H7 (cell line): ENCODE measurements at regions not wholly inside any gene's neighbourhood (a gene's known extent, or its start where the extent isn't known, plus 50 kb on each side); places are given as distances from the start of the nearest gene placed in this dataset.
A peak's percentile ranks its signal among the peaks of the same experiment; 100 is the strongest.
"Not testable (repeated sequence)": the region's sequence is repeated elsewhere in the genome, so short reads cannot be mapped to it uniquely, and the experiment has no call there.

Experiments
- DNase-seq: peaks from one replicate; pipeline ENCODE4 v3.0.0; 2012
- H3K27me3 ChIP-seq: 2 replicates; pipeline ENCODE4 v1.6.0; 2011; ENCODE audit warnings: mild to moderate bottlenecking, low read length; ENCODE audit not compliant: control insufficient read depth, insufficient read depth
- H3K36me3 ChIP-seq: replicated peaks from 2 replicates; pipeline ENCODE4 v1.5.1; 2011; ENCODE audit warnings: low read length; ENCODE audit not compliant: control insufficient read depth, insufficient read depth
- H3K4me3 ChIP-seq: 2 replicates; pipeline ENCODE4 v1.5.1; 2011; ENCODE audit warnings: low read depth, mild to moderate bottlenecking, control low read depth, low read length, moderate library complexity; ENCODE audit not compliant: insufficient read depth

DNA sequence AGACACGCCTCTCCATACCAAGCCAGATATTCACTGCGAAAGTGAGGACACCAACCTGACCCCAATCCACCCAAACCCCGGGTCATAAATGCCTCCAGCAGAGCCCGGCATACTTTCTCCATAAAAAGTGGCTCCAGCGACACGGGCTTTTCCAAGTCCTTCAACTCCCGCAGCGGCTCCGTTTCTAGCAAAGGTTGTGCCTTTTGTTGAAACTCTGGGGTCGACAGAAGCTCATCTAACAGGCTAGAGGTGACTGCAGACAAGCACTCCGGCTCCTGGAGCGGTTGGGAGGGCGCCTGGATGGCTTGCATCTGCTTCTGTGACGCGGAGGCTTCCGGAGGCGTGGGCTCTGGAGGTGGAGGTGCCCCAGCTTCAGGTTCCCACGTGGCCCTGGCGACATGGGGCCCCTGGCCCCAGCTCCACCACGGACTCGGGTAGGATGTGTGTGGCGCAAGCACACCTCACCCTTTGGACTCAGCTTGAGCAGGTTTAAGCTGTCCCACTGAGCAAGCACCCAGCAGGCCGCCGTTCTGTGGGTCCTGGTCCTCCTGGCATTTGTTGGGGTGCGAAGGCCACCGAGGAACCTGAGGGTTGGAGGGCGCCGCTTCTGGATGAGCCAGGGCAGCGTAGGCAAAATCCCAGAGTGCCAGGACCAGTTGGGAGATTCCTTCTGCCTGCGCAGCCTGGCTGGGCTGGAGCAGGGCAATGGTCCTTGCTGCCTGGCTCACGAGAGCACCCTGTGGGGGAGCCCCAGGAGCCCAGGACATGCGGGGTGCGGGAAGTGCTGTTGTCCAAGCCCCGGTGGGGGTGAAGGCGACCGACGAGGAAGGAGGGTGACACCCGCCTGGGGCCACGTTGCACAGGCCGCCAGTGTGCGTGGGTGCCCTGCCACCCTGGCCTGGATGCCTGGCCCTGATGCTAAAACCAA, 186.3 kb downstream of the ALG10 start:
- DNase-seq, result peak; percentile 47
- H3K4me3 ChIP-seq, result no peak overlapping the region
- H3K36me3 ChIP-seq, result no peaks in the 10 kb centered on the region
- no peaks in the 10 kb centered on the region for H3K27me3 ChIP-seq

DNA sequence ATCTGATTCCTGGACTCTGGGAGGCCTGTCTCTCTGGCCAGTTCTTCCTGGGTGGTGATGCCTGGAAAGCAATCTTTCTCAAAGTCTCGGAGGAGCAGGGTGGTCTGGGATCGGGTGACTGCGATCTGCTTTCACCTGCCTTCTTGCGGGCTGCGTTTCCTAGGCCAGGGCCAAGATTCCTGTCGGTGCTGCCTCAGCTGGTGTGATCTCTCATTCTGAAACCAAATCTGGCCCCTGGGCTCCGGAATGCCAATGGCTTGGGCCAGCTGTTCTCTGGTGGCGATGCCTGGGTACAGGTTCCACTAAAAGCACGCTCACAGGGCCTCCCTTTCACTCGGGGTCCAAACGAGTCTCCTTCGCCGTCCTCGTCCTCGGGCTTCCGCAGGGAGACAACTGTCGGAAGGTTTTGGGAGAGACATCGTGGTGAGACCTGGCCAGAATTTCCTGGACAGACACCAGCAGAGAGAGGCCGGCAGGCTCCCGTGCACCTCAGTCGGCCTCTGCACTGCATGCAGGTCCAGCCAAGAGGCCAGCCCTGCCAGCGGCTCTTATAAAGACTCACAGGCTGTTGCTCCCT, 187.1 kb downstream of the ALG10 start:
- no peak overlapping the region for H3K4me3 ChIP-seq
- H3K36me3 ChIP-seq, result no peaks in the 10 kb centered on the region
- DNase-seq, result no peak
- H3K27me3 ChIP-seq, result no peaks in the 10 kb centered on the region

DNA sequence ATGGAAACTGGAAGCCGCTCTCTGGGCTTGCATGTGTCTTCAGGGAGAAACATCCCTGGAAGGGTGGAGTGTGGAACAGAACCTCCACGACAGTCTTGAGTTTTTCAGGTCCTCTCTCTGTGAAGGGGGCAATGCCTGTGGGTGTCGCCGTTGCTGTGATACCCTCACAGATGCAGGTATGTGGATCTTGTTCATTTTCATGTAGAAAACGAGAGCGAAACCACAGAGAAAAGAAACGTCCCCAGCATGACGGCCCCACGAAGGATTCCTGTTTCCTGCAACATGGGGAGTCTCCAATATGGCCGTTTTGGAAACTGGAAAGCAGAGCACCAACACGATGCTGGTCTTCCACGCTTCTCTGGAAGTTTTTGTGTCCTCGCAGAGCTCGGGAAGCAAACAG, 187.9 kb downstream of the ALG10 start:
- H3K4me3 ChIP-seq, result no peak overlapping the region
- H3K36me3 ChIP-seq, result no peaks in the 10 kb centered on the region
- DNase-seq, result no peak
- no peaks in the 10 kb centered on the region for H3K27me3 ChIP-seq

- H3K4me3 ChIP-seq, result no peak overlapping the region
- DNase-seq, result peak; percentile 14
- no peaks in the 10 kb centered on the region for H3K27me3 ChIP-seq
- no peaks in the 10 kb centered on the region for H3K36me3 ChIP-seq
Observed at GRCh38 chr12:34210689-34211530, 188.6 kb downstream of the ALG10 start.

DNA sequence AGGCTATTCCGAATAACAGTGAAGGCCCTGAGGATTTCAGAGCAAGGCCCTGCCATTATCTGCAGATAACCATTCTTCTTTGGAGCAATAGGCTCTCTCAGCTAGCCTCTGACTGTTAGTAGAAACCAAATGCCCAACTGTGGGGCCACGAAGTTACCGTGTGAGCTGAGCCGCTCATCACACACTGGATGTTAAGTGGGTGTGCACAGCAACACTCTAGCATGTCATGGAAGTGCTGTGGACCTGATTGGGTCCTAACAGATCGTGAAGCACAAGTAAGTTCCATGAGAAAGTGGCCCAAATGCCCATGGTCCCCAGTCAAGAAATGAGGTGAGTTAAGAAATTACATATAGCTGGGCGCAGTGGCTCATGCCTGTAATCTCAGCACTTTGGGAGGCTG, 190.4 kb downstream of the ALG10 start:
- no peak for DNase-seq
- Histone ChIP-seq H3K36me3 (no peaks in the 10 kb centered on the region), H3K27me3 (no peaks in the 10 kb centered on the region), H3K4me3 (no peak overlapping the region)

DNA sequence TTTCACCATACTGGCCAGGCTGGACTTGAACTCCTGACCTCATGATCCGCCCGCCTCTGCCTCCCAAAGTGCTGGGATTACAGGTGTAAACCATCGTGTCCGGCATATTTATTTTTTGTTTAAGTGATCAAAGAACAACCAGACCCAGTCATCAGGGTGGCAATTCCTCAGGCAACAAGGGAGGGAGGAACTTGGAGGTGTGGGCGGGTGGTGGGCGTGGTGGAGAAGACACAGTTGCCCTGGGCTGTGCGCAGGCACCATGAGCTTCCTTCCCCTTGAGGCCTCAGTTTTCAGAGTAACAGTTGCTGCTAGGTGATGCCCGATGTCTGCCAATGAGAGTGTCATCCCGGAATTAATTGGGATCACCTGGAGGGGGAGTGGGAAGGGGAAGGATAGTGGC, 191.7 kb downstream of the ALG10 start:
- Histone ChIP-seq H3K36me3 (no peaks in the 10 kb centered on the region), H3K27me3 (no peaks in the 10 kb centered on the region), H3K4me3 (no peak overlapping the region)
- DNase-seq, result no peak

DNA sequence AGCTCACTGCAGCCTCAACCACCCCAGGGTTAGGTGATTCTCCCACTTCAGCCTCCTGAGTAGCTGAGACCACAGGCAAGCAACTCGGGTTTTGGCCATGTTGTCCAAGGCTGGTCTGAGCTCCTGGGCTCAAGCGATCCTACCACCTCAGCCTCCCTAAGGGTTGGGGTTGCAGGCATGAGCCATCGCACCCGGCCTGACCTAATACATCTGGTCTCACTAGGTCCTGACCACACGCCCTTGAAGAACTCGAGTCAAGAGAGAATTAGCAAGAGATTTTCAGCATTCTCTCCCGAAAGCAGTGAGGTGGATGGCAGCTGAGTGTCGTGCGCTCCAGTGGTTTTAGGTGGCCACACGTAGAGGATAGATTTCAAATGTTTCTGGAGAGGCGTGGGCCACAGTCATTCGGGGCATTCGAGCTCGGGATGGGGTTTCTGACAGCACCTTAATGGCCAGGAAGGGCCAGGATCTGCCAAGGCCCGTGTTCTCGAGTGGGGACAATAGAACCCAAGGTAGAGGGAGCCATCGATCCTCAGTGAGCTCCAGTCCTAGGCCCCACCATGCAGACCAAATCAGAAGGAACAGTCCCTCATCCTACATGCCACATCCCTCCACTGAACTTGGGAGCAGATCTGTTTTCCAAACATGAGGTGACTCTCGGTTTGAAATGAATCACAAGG, 193.1 kb downstream of the ALG10 start:
- no peaks in the 10 kb centered on the region for H3K36me3 ChIP-seq
- no peak overlapping the region for H3K4me3 ChIP-seq
- no peaks in the 10 kb centered on the region for H3K27me3 ChIP-seq
- no peak for DNase-seq

DNA sequence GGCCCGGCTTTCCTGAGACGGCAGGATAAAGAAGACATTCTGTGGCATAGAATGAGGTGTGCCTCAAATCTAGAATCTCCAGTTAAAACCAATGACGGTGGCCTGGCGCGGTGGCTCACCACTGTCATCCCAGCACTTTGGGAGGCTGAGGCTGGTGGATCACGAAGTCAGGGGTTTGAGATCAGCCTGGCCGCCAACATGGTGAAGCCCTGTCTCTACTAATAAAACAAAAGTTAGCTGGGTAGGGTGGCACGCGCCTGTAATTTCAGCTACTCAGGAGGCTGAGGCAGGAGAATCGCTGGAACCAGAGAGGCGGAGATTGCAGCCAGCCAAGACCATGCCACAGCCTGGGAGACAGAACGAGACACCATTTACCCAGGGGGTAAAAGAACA, 193.6 kb downstream of the ALG10 start:
- Histone ChIP-seq H3K36me3 (no peaks in the 10 kb centered on the region), H3K4me3 (no peak overlapping the region), H3K27me3 (no peaks in the 10 kb centered on the region)
- DNase-seq, result no peak

GRCh38 chr12:34217660-34218059, 195.4 kb downstream of the ALG10 start:
- no peak for DNase-seq

DNA sequence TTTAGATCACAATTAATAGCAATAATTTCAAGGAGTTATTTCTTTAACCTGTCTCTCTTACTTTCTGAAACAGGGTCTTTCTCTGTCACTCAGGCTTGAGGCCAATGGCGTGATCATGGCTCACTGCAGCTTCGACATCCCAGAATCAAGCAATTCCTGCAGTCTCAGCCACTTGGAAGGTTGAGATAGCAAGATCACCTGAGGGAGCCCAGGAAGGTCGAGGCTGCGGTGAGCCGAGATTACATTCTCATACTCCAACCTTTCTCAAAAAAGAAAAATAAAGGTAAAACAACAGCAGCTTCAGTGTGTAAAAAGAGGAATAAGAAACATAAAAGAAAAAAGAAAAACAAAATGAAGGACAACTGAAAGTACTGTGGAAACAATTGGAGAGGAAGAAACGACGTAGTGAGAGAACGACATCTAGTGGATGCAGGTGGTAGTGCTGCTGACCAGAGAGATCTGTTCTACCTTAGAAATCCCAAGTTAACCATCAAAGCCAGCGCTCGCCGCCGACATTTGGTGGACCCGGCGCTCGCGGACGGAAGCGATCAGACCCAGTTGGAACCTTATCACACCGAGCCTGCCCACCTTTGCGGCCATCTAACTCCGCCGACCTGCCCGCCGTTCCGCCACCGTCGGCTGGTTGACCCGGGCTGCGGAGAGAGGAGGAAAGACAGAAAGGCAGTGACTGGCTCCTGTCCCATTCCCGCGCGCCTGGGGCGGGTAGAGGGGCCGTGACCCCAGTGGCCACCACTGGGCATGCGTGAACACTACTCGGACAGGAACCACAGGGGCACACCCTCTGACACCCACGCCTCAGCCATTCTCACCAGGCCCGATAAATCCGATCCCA, 196.1 kb downstream of the ALG10 start:
- H3K4me3 ChIP-seq, result peak overlapping the region; percentile 10; the same call in 1 of the 2 replicates
- DNase-seq, result peak; percentile 63

More at GRCh38 chr12:34217660-34218059, 195.4 kb downstream of the ALG10 start:
- Histone ChIP-seq H3K36me3 (no peaks in the 10 kb centered on the region), H3K4me3 (no peak overlapping the region), H3K27me3 (no peaks in the 10 kb centered on the region)

DNA sequence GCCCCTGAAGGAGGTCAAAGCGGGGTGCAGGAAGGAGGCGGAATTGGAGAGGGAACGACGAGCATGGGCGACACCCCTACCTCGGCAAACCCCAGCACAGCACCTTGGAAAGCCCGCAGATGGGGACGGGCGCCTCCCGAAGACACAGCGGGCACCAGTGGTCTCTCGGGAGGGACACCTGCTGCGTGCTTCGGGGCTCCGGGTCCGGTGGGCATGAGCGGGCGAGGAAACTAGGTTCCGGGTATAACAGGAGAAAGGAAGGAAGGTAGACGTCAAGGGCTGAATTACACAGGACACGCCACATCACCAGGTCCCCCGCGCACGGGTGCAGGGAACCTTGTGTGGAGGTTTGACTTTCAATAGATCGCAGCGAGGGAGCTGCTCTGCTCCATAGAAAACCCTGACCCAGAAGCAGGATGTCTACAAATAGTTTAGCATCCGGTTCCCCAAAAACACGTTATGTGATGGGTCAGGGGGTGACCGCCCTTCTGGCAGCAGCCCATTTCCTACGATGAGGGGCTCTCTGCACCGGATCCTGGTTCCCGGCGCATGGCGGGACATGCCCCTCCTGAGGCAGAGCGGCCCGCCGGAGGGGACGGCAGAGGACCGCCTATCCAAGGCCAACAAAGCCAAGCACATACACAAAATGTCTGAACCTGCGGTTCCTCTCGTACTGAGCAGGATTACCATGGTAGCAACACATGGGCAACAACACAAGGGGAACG, 196.9 kb downstream of the ALG10 start:
- no peak overlapping the region for H3K4me3 ChIP-seq
- DNase-seq, result peak; percentile 10
- no peaks in the 10 kb centered on the region for H3K36me3 ChIP-seq
- no peaks in the 10 kb centered on the region for H3K27me3 ChIP-seq

More for the DNA sequence above, 196.1 kb downstream of the ALG10 start:
- no peaks in the 10 kb centered on the region for H3K36me3 ChIP-seq
- H3K27me3 ChIP-seq, result no peaks in the 10 kb centered on the region

DNA sequence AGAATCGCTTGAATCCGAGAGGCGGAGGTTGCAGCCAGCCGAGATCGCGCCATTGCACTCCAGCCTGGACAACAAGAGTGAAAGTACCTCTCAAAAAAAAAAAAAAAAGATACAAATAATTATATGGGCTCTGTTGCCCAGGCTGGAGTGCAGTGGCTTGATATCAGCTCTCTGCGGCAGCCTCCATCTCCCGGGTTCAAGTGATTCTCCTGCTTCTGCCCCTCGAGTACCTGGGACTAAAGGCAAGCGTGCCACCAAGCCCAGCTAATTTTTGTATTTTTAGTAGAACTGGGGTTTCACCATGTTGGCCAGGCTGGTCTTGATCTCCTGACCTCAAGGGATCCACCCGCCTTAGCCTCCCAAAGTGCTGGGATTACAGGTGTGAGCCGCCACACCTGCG, 197.8 kb downstream of the ALG10 start:
- DNase-seq, H3K36me3 ChIP-seq, H3K4me3 ChIP-seq, H3K27me3 ChIP-seq: not testable (repeated sequence)

DNA sequence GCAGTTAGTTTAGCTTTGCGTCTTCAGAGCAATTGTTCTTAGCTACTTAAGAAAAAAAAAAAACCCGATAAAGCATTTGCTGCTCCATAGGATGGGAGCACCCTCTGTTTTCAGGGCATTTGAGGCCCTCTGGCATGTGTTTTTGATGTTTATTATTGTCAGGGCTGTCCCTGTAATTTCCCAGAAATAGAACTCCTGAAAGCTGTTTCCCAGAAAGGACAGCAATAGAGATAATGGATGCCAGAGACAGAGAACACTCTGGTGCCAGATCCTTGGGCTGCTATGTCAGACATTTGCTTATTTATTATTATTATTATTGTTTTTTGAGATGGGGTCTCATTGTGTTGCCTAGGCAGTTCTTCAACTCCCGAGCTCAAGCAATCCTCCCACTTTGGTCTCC, 201.3 kb downstream of the ALG10 start:
- Histone ChIP-seq H3K36me3 (no peaks in the 10 kb centered on the region), H3K4me3 (no peak overlapping the region), H3K27me3 (no peaks in the 10 kb centered on the region)
- DNase-seq, result no peak
